IPS-NIHi7 (cell line): ENCODE measurements at regions not wholly inside any gene's neighbourhood (a gene's known extent, or its start where the extent isn't known, plus 50 kb on each side); places are given as distances from the start of the nearest gene placed in this dataset.
A peak's percentile ranks its signal among the peaks of the same experiment; 100 is the strongest.
"Not testable (repeated sequence)": the region's sequence is repeated elsewhere in the genome, so short reads cannot be mapped to it uniquely, and the experiment has no call there.

Experiments used
- DNase-seq: peaks from one replicate; pipeline ENCODE4 v3.0.0; 2012; ENCODE audit warnings: mixed read lengths; ENCODE audit errors: extremely low spot score

- DNase-seq, result no peak
Measured at GRCh38 chr4:188728359-188728758, 589.1 kb downstream of the TRIML1 start.

DNA sequence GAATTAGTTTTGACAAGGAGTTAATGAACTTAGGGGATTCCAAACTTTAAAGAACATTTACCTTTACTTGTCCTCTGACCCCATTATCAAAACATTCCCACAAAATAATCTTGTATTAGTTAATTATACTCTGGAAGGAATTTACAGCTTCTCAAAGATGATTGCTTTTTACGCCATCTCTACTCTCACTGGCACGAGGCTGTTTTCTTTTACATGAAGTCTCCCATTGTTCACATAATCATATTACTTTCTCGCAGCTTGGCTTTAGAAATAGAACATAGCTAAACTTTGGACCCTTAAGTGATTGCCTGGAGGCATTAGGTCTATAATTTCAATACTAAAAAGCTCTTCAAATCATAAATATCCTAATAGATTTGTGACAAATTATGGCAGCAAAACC is 592.9 kb downstream of the TRIML1 start:
- DNase-seq, result no peak

GRCh38 chr4:188735082-188735481 is 595.8 kb downstream of the TRIML1 start:
- DNase-seq, result no peak

DNA sequence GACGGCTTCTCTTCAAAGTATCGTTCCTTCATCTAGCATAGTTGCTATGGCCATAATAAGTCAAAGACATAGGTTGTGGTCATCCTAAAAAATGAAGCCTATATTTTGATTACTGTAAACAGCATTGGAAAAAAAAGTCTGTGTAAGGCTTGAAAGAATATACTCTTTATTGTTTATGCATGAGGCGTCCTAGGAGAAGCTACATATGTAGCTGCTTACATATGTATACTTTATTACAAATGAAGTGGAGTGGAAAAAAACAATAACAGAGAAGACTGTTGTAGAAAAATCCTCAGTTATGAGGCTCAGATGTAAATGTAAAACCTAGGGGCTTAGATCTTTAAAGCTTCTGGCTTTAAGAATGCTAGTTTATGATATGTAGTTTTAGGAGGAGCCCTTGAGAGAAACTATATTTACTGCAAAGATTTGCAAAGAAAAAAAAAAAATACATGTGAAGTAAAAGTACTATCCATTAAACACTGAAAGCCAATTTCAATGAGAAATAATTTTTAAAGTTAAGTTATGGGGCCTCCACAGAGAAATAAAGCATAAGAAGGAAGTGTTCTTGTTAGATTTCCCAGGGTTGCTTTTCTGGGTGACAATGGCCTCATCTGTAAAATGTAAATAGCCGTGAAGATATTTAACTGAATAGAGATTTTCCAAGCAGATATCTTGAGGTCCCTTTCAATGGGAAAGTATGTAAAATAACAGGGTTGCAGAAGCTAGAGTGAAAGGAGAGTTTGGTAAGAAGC is 598.2 kb downstream of the TRIML1 start:
- DNase-seq, result no peak

DNA sequence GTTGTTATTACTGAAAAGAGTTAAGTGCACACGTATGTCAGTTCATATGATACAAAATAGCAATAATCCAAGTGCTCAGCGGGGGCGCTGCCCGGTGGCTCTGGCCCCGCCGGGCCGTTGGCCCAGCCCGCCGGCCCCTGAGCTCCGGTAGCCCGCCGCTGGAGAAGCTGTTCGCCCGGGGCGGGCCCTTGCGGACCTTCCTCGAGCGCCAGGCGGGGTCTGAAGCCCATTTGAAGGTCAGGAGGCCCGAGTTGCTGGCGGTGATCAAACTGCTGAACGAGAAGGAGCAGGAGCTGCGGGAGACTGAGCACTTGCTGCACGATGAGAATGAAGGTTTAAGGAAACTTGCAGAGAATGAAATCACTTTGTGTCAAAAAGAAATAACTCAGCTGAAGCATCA is 599.0 kb downstream of the TRIML1 start:
- DNase-seq, result not testable (repeated sequence)

- DNase-seq, result not testable (repeated sequence)
Measured at GRCh38 chr4:188740172-188740571, 600.9 kb downstream of the TRIML1 start.

DNA sequence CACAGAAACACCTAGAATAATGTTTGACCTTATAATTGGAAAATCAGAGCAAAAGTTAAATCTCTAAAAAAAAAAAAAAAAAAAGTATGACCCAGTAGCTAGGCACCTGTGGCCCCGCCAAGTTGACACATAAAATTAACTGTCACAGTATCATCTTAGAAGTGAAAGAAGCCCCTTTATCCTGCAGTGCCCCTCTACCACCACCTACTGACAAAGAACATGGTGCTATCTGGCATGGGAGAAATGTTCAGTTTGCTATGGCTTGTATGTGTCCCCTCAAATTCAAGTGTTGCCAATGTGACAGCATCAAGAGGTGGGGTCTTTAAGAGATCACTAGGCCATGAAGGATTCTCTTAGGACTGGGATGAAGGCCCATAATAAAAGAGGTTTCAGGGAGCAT is 601.5 kb downstream of the TRIML1 start:
- not testable (repeated sequence) for DNase-seq

- no peak for DNase-seq
Measured at GRCh38 chr4:188754372-188755002, 615.2 kb downstream of the TRIML1 start.

GRCh38 chr4:188767496-188767895 is 628.3 kb downstream of the TRIML1 start:
- no peak for DNase-seq

DNA sequence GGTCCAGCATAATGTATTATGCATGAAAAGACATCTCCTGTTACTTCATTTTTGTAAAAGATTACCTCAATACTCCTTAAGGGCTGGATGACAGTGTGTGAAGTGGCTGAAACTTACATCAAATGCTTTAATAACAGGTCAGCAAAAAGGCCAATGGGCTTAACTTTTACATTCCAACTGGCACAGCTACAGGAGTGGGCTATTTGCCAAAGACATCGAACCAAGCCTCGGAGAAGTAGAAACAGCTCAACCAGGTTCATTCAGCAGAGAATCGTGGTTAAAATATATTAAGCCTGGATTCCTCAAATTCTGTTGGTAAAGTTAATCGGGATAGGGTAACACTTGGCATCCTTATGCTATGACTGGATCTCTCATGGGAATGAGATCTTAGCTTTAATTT is 639.7 kb downstream of the TRIML1 start:
- DNase-seq, result no peak

DNA sequence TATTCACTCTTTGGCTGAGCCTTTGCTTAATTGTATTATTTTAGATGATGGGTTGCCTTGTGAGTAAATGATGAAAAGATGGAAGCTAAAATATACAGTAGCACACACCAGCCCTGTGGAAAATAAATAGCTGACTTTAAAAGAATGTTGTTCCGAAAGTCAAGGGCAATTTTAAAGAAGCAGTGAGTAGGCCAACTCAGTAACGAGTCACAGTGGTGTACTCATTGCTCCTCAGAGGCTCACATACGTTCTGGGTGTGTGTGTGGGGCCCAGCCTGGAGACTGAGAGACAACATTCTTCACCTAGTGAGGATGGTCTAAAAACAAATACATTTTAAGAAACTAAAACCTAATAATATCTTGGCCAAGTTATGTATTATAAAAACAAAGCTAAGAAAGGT is 640.3 kb downstream of the TRIML1 start:
- DNase-seq, result no peak

- DNase-seq, result no peak
Measured at GRCh38 chr4:188780028-188780427, 640.8 kb downstream of the TRIML1 start.

DNA sequence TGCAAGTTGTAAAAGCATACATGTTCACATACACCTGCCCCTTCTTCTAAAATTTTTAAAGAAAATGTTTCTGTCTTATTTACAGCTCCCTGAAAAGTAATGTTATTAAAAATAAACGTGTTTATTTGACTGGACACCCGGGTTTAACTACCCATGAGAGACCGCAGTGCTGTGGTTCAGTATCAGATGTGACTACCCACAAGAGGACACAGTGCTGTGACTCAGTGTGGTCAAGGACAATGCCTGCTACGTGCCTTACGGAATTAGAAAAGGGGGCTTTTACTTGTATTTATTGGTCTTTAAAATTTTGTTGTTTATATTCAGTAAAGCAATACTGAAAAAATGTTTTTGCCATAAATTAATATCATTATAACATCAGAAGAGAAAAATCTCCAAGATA is 641.4 kb downstream of the TRIML1 start:
- no peak for DNase-seq

- DNase-seq, result peak; percentile 49
Measured at GRCh38 chr4:188781655-188782054, 642.4 kb downstream of the TRIML1 start.

DNA sequence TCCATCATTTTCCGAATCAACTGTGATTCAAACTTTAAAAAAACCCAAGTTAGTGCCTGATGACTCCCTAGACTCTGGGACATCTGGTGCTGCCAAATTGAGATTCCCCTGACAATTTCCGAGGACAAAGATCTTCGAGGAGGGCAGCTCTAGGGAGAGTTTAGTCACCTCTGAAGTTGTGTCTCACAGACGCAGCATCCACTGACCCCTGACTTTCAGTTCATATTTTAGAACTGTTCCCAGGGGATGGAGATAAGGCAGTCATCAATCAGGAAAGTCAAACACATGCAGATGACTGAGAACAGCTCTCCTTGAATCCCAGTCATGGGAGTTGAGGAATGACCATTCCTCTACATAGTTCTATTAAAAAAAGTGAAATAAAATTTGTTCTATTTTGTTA is 643.9 kb downstream of the TRIML1 start:
- no peak for DNase-seq

GRCh38 chr4:188783606-188784160 is 644.4 kb downstream of the TRIML1 start:
- no peak for DNase-seq

DNA sequence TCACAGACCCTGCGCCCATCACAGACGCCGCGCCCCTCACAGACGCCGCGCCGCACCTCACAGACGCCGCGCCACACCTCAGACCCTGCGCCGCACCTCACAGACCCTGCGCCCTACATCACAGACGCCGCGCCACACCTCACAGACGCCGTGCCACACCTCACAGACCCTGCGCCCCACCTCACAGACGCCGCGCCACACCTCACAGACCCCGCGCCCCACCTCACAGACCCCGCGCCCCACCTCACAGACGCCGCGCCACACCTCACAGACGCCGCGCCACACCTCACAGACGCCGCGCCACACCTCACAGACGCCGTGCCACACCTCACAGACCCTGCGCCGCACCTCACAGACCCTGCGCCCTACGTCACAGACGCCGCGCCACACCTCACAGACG is 657.4 kb downstream of the TRIML1 start:
- not testable (repeated sequence) for DNase-seq

GRCh38 chr4:188797011-188797410 is 657.8 kb downstream of the TRIML1 start:
- DNase-seq, result not testable (repeated sequence)

DNA sequence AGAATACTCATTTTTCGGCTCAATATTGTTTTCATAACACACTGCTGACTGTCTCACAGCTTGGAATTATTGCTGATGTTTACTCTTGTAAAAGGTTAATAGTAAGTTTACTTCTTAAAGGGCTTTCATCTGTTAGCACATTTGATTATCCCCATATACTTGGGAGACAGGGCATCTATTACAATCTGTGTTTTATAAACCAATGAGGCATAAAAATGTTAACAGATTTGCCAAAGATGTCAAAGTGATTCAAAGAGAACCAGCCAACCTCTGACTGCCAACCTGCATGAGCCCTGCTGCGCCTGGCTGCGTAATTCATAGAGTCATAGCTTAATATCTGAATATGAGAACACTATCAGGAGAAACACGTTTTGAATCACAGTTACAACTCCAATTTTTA is 665.6 kb downstream of the TRIML1 start:
- no peak for DNase-seq

DNA sequence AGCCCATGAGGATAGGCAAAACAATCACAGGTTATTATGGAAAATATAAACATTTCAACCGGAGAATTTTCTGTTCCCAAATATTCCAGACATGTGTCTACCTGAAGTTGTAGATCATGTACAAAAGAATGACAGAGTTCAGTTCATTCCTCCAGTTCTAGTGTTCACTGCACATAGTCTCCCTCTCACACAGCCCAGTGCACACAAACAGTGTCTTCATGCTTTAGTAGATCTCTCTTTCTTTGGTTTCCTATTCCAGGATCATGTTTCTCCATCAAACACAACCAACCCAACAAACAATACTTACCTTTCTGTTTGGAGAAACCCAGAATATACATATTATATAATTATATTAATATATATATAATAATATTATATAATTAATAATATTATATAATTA is 671.9 kb downstream of the TRIML1 start:
- DNase-seq, result no peak

GRCh38 chr4:188812644-188813043 is 673.4 kb downstream of the TRIML1 start:
- DNase-seq, result no peak

DNA sequence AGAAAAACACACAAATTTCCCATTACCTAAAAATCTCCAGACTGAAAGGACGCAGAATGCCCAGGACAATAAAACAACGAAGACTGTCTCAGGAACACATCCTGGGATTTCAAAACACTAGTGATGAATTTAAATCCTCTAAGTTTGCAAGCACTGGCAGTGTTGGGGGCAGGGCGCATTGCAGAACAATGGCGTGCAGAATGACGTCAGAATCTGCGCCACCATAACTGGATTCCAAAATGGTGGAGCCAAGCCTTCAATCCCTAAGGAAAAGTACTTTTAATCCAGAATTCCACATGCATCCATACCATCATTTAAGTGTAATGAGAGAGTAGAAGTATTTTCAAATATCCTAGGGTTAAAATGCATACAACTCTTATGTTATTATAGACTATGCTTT is 679.1 kb downstream of the TRIML1 start:
- DNase-seq, result no peak

- DNase-seq, result no peak
Measured at GRCh38 chr4:188819233-188819632, 680.0 kb downstream of the TRIML1 start.
